ENCODE measurements at regions not wholly inside any gene's neighbourhood (a gene's known extent, or its start where the extent isn't known, plus 50 kb on each side); places are given as distances from the start of the nearest gene placed in this dataset.

DNA sequence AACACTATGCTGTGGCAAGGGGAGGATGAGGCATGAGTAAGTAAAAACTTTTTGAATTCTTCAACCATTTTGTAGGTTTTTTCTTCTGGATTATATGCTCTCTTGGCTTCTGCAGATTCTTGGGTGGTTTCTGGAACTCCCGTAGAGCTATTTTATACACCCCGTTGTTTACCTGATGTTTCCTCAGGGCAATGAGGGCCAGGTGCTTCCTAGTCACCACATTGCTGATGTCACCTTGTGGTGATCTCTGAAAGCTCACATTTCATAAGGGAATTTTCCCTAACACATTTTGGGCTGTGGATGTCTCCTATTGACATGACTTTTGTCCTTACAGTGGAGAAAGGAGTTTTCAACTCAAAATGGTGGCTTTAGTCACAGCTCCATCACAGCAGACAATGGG, 356.6 kb downstream of the PLA2G4A start:
- Histone ChIP-seq H3K27me3 (ENCODE audit: low read depth, low read length) (no peaks in the 10 kb centered on the region), H3K4me1 (ENCODE audit: low read length) (no peaks in the 10 kb centered on the region), H3K27ac (ENCODE audit: low read length) (no peak overlapping the region), H3K4me2 (ENCODE audit: low read length) (no peak overlapping the region), H3K4me3 (ENCODE audit: low read length) (no peak overlapping the region), H3K36me3 (replicated peaks; ENCODE audit: low read depth, low read length) (peaks cover 3% of the 10 kb centered on the region), H2AFZ (ENCODE audit: low read depth, low read length) (no peak overlapping the region), H3K9ac (ENCODE audit: low read length) (no peak overlapping the region), H3K79me2 (ENCODE audit: low read length) (no peaks in the 10 kb centered on the region), H4K20me1 (ENCODE audit: insufficient read depth, low read length) (no peaks in the 10 kb centered on the region), H3K9me3 (ENCODE audit: insufficient read depth, low read length) (peaks cover 16% of the 10 kb centered on the region; the same call in 1 of the 2 replicates)
- TF ChIP-seq EZH2phosphoT487 (IDR thresholded peaks at IDR 0.05; ENCODE audit: low read depth) (no peak), CTCF (IDR thresholded peaks at IDR 0.05; ENCODE audit: low read depth, low read length) (no peak)

DNA sequence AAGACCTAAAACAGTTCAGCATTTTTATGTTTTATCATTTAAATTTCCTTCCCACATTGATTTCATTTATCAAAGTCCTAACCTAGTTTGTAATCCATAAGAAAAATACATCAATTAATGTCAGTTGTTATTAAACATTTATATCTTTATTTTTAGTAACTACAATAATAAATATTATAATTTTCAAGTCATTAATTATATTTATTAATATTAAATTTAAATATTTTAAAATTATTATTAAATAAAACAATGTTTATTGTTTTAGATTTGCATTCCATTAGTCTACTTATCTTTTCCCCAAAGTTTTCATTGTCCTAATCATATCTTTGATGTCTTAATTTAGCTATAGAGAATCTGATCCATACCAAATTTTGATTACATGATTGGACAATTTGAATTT, 368.9 kb downstream of the PLA2G4A start:
- H4K20me1 ChIP-seq (ENCODE audit: insufficient read depth, low read length): no peaks in the 10 kb centered on the region
- no peaks in the 10 kb centered on the region for H3K27me3 ChIP-seq (ENCODE audit: low read depth, low read length)
- H3K9me3 ChIP-seq (ENCODE audit: insufficient read depth, low read length): no peaks in the 10 kb centered on the region
- H3K4me3 ChIP-seq (ENCODE audit: low read length): no peak overlapping the region
- no peak overlapping the region for H3K27ac ChIP-seq (ENCODE audit: low read length)
- no peaks in the 10 kb centered on the region for H3K36me3 ChIP-seq (replicated peaks; ENCODE audit: low read depth, low read length)
- no peaks in the 10 kb centered on the region for H3K4me1 ChIP-seq (ENCODE audit: low read length)
- H3K9ac ChIP-seq (ENCODE audit: low read length): no peak overlapping the region
- H3K4me2 ChIP-seq (ENCODE audit: low read length): no peak overlapping the region
- H3K79me2 ChIP-seq (ENCODE audit: low read length): no peaks in the 10 kb centered on the region
- H2AFZ ChIP-seq (ENCODE audit: low read depth, low read length): no peak overlapping the region
- TF ChIP-seq CTCF (IDR thresholded peaks at IDR 0.05; ENCODE audit: low read depth, low read length): no peak
- TF ChIP-seq EZH2phosphoT487 (IDR thresholded peaks at IDR 0.05; ENCODE audit: low read depth): no peak

GRCh38 chr1:187203257-187203656, 374.5 kb downstream of the PLA2G4A start:
- H3K27me3 ChIP-seq (ENCODE audit: low read depth, low read length): no peaks in the 10 kb centered on the region
- no peaks in the 10 kb centered on the region for H4K20me1 ChIP-seq (ENCODE audit: insufficient read depth, low read length)
- peaks cover 5% of the 10 kb centered on the region; the same call in 1 of the 2 replicates for H3K4me1 ChIP-seq (ENCODE audit: low read length)
- H3K9ac ChIP-seq (ENCODE audit: low read length): no peak overlapping the region
- H3K9me3 ChIP-seq (ENCODE audit: insufficient read depth, low read length): no peaks in the 10 kb centered on the region
- H3K36me3 ChIP-seq (replicated peaks; ENCODE audit: low read depth, low read length): no peaks in the 10 kb centered on the region
- H2AFZ ChIP-seq (ENCODE audit: low read depth, low read length): no peak overlapping the region
- no peak for TF ChIP-seq CTCF (IDR thresholded peaks at IDR 0.05; ENCODE audit: low read depth, low read length)
- TF ChIP-seq EZH2phosphoT487 (IDR thresholded peaks at IDR 0.05; ENCODE audit: low read depth): no peak
- H3K4me2 ChIP-seq (ENCODE audit: low read length): no peak overlapping the region
- no peak overlapping the region for H3K27ac ChIP-seq (ENCODE audit: low read length)
- H3K79me2 ChIP-seq (ENCODE audit: low read length): no peaks in the 10 kb centered on the region
- no peak overlapping the region for H3K4me3 ChIP-seq (ENCODE audit: low read length)

- H3K9ac ChIP-seq (ENCODE audit: low read length): no peak overlapping the region
- H3K79me2 ChIP-seq (ENCODE audit: low read length): no peaks in the 10 kb centered on the region
- H3K36me3 ChIP-seq (replicated peaks; ENCODE audit: low read depth, low read length): peaks cover 7% of the 10 kb centered on the region
- H4K20me1 ChIP-seq (ENCODE audit: insufficient read depth, low read length): no peaks in the 10 kb centered on the region
- TF ChIP-seq EZH2phosphoT487 (IDR thresholded peaks at IDR 0.05; ENCODE audit: low read depth): no peak
- TF ChIP-seq CTCF (IDR thresholded peaks at IDR 0.05; ENCODE audit: low read depth, low read length): no peak
- H3K27ac ChIP-seq (ENCODE audit: low read length): no peak overlapping the region
- H3K4me1 ChIP-seq (ENCODE audit: low read length): peaks cover 8% of the 10 kb centered on the region
- no peak overlapping the region for H2AFZ ChIP-seq (ENCODE audit: low read depth, low read length)
- no peak overlapping the region for H3K4me3 ChIP-seq (ENCODE audit: low read length)
- no peaks in the 10 kb centered on the region for H3K27me3 ChIP-seq (ENCODE audit: low read depth, low read length)
- H3K4me2 ChIP-seq (ENCODE audit: low read length): no peak overlapping the region
- H3K9me3 ChIP-seq (ENCODE audit: insufficient read depth, low read length): peaks cover 12% of the 10 kb centered on the region; the same call in 1 of the 2 replicates
Observed at GRCh38 chr1:187212377-187212776, 383.6 kb downstream of the PLA2G4A start.

Measured in OCI-LY3 (cell line).